OCI-LY3 (cell line): ENCODE measurements at regions not wholly inside any gene's neighbourhood (a gene's known extent, or its start where the extent isn't known, plus 50 kb on each side); places are given as distances from the start of the nearest gene placed in this dataset.

Experiments used
- EZH2phosphoT487 ChIP-seq: fragments of 200-600 bp; shearing (Covaris generic); IDR thresholded peaks from 2 replicates; pipeline ENCODE4 v1.6.1; 2018; ENCODE audit warnings: antibody characterized with exemption, mixed run types, low read depth
- TF ChIP-seq, protein P1 (sequence below): fragments of 200-600, 300-600 bp; sonication (generic); IDR thresholded peaks from 2 replicates; pipeline ENCODE4 v1.5.1; 2014; ENCODE audit warnings: antibody characterized with exemption, low read length, low read depth

DNA sequence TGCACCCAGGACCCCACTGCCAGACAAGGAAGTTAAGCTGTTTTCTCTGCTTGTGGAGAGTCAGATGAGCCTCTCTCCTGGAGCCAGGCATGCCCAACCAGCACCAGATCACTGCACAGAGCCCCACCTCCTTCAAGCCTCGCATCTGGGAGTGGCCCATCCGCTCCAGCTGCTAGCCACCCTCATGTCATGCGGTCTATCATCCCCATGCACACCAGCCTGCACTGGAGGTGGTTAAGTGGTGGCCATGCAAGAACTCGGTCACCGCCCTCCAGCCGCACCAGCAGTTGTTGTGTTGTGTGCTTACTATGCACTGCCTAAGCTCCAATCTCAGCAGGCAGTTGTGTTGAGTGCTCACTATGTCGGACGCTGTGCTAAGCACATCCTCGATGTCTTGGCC lies 177.9 kb upstream of the SLC14A2 start:
- TF ChIP-seq, protein P1, sequence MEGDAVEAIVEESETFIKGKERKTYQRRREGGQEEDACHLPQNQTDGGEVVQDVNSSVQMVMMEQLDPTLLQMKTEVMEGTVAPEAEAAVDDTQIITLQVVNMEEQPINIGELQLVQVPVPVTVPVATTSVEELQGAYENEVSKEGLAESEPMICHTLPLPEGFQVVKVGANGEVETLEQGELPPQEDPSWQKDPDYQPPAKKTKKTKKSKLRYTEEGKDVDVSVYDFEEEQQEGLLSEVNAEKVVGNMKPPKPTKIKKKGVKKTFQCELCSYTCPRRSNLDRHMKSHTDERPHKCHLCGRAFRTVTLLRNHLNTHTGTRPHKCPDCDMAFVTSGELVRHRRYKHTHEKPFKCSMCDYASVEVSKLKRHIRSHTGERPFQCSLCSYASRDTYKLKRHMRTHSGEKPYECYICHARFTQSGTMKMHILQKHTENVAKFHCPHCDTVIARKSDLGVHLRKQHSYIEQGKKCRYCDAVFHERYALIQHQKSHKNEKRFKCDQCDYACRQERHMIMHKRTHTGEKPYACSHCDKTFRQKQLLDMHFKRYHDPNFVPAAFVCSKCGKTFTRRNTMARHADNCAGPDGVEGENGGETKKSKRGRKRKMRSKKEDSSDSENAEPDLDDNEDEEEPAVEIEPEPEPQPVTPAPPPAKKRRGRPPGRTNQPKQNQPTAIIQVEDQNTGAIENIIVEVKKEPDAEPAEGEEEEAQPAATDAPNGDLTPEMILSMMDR, result no peak
- TF ChIP-seq EZH2phosphoT487, result no peak
